ENCODE measurements at regions not wholly inside any gene's neighbourhood (a gene's known extent, or its start where the extent isn't known, plus 50 kb on each side); places are given as distances from the start of the nearest gene placed in this dataset.

DNA sequence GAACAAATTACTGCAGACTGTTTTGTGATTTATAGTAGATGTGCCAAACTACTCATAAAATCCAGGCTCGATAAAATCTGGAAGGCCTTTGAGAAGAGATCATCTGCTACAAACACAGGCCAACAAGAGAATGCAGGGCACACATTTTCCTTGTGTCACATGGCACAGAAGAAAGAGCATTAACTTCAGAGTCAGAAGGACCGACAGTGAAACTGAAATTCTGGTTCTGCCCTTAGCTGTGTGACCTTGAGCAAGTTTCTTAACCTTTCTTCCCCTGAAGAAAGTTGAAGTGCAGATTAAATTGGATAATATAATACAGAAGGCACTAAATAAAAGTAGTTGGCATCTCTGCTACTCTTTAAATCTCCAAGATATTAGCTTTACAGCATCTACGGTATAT, 338.4 kb upstream of the IRAK1BP1 start:
- intact Hi-C loops (cut with micrococcal nuclease), result no loop called here
- H3K4me2 ChIP-seq (ENCODE audit: insufficient read depth, low read length), result no peak overlapping the region
- no peaks in the 10 kb centered on the region for H3K9me3 ChIP-seq (replicated peaks; ENCODE audit: control insufficient read depth, insufficient read depth, low read depth, low read length)
- TF ChIP-seq LARP7 (IDR thresholded peaks at IDR 0.05) (no peak), ETV1 (tag; conservative IDR thresholded peaks at IDR 0.05; ENCODE audit: low read depth) (no peak), ETV5 (CRISPR knock-in tag; IDR thresholded peaks at IDR 0.05; ENCODE audit: low read depth) (no peak)
- no peaks in the 10 kb centered on the region for H3K36me3 ChIP-seq (ENCODE audit: control insufficient read depth, insufficient read depth, low read length)
- WGBS (ENCODE audit: insufficient coverage, low coverage, missing lambda C conversion rate), result 0% methylated on average over 3 of the region's 3 CpGs
- H4K20me1 ChIP-seq (replicated peaks; ENCODE audit: control insufficient read depth, insufficient read depth, low read length), result no peaks in the 10 kb centered on the region
- no peaks in the 10 kb centered on the region for H3K27me3 ChIP-seq (ENCODE audit: control insufficient read depth in 2 of 2, insufficient read depth in 2 of 2, low read length in 2 of 2)
- no peak for FAIRE-seq
- no peak overlapping the region for H3K4me3 ChIP-seq
- no peak overlapping the region for H3K27ac ChIP-seq (ENCODE audit: extremely low read depth, low read depth, low read length)
- H3K4me1 ChIP-seq (replicated peaks in 1 of 2; ENCODE audit: control insufficient read depth in 2 of 2, insufficient read depth in 2 of 2, low read length in 2 of 2), result no peaks in the 10 kb centered on the region
- no peak overlapping the region for H3K9ac ChIP-seq (ENCODE audit: insufficient read depth in 1 of 2, low read depth in 2 of 2, low read length in 2 of 2)
- no peaks in the 10 kb centered on the region for H3K79me2 ChIP-seq (ENCODE audit: control insufficient read depth, insufficient read depth, low read length)
- DNase-seq (ENCODE audit: extremely low read depth in 1 of 4, low spot score in 3 of 4), result no peak
- ChIA-PET POLR2A (no interaction called here), CTCF (ENCODE audit: low intra/inter-chr PET ratio) (no interaction called here)
- in situ Hi-C loops (cut with MboI), result no loop called here
- no peak overlapping the region for H2AFZ ChIP-seq (ENCODE audit: low read depth, low read length)
- no peak for ATAC-seq
- H3K9me1 ChIP-seq (ENCODE audit: control insufficient read depth, insufficient read depth, low read length), result no peaks in the 10 kb centered on the region
- BruUV-seq (replicated peaks), result no TSS peak

DNA sequence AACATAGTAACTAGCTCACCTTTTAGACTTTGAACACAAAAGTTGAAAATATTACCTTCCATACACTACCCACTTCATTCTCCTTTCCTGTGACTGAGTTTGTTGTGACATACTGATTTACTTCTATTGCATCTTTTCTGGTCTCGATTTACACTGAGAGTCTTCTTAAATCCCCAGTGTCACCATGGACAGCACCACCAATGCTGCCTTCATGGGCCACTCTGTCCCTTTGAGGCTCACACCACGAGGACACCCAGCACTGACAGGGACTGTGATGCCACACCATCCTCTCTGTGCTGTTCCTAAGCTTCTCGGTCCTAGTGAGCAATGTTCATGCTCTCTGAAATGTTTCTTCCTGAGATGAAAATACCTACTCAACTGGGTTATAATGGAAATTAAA, 337.1 kb upstream of the IRAK1BP1 start:
- intact Hi-C loops (cut with micrococcal nuclease) (no loop called here), in situ Hi-C loops (cut with MboI) (no loop called here)
- Histone ChIP-seq H2AFZ (ENCODE audit: low read depth, low read length) (no peak overlapping the region), H3K36me3 (ENCODE audit: control insufficient read depth, insufficient read depth, low read length) (no peaks in the 10 kb centered on the region), H3K79me2 (ENCODE audit: control insufficient read depth, insufficient read depth, low read length) (no peaks in the 10 kb centered on the region), H3K4me3 (no peak overlapping the region), H3K9me1 (ENCODE audit: control insufficient read depth, insufficient read depth, low read length) (no peaks in the 10 kb centered on the region), H3K9ac (ENCODE audit: insufficient read depth in 1 of 2, low read depth in 2 of 2, low read length in 2 of 2) (no peak overlapping the region), H3K4me2 (ENCODE audit: insufficient read depth, low read length) (no peak overlapping the region), H3K4me1 (replicated peaks in 1 of 2; ENCODE audit: control insufficient read depth in 2 of 2, insufficient read depth in 2 of 2, low read length in 2 of 2) (no peaks in the 10 kb centered on the region), H4K20me1 (replicated peaks; ENCODE audit: control insufficient read depth, insufficient read depth, low read length) (no peaks in the 10 kb centered on the region), H3K27me3 (ENCODE audit: control insufficient read depth in 2 of 2, insufficient read depth in 2 of 2, low read length in 2 of 2) (no peaks in the 10 kb centered on the region), H3K27ac (ENCODE audit: extremely low read depth, low read depth, low read length) (no peak overlapping the region), H3K9me3 (replicated peaks; ENCODE audit: control insufficient read depth, insufficient read depth, low read depth, low read length) (no peaks in the 10 kb centered on the region)
- DNase-seq (ENCODE audit: extremely low read depth in 1 of 4, low spot score in 3 of 4) (no peak), ATAC-seq (no peak), FAIRE-seq (no peak)
- ChIA-PET CTCF (ENCODE audit: low intra/inter-chr PET ratio) (no interaction called here), POLR2A (no interaction called here)
- WGBS (ENCODE audit: insufficient coverage, low coverage, missing lambda C conversion rate), result 5% methylated on average over 3 of the region's 3 CpGs
- BruUV-seq (replicated peaks), result no TSS peak
- TF ChIP-seq NEUROD1 (IDR thresholded peaks at IDR 0.05; ENCODE audit: borderline replicate concordance, low read depth, low read length, partially characterized antibody) (no peak), RHOXF2B (CRISPR knock-in tag; conservative IDR thresholded peaks at IDR 0.05) (no peak), U2AF2 (optimal IDR thresholded peaks at IDR 0.05; ENCODE audit: low read depth, low read length) (no peak), SP1 (CRISPR knock-in tag; IDR thresholded peaks at IDR 0.05) (no peak), BCOR (IDR thresholded peaks at IDR 0.05) (no peak)
- TF ChIP-seq, protein P1, sequence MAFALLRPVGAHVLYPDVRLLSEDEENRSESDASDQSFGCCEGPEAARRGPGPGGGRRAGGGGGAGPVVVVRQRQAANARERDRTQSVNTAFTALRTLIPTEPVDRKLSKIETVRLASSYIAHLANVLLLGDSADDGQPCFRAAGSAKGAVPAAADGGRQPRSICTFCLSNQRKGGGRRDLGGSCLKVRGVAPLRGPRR (CRISPR knock-in tag; IDR thresholded peaks at IDR 0.05), result no peak
- TF ChIP-seq, protein P2, sequence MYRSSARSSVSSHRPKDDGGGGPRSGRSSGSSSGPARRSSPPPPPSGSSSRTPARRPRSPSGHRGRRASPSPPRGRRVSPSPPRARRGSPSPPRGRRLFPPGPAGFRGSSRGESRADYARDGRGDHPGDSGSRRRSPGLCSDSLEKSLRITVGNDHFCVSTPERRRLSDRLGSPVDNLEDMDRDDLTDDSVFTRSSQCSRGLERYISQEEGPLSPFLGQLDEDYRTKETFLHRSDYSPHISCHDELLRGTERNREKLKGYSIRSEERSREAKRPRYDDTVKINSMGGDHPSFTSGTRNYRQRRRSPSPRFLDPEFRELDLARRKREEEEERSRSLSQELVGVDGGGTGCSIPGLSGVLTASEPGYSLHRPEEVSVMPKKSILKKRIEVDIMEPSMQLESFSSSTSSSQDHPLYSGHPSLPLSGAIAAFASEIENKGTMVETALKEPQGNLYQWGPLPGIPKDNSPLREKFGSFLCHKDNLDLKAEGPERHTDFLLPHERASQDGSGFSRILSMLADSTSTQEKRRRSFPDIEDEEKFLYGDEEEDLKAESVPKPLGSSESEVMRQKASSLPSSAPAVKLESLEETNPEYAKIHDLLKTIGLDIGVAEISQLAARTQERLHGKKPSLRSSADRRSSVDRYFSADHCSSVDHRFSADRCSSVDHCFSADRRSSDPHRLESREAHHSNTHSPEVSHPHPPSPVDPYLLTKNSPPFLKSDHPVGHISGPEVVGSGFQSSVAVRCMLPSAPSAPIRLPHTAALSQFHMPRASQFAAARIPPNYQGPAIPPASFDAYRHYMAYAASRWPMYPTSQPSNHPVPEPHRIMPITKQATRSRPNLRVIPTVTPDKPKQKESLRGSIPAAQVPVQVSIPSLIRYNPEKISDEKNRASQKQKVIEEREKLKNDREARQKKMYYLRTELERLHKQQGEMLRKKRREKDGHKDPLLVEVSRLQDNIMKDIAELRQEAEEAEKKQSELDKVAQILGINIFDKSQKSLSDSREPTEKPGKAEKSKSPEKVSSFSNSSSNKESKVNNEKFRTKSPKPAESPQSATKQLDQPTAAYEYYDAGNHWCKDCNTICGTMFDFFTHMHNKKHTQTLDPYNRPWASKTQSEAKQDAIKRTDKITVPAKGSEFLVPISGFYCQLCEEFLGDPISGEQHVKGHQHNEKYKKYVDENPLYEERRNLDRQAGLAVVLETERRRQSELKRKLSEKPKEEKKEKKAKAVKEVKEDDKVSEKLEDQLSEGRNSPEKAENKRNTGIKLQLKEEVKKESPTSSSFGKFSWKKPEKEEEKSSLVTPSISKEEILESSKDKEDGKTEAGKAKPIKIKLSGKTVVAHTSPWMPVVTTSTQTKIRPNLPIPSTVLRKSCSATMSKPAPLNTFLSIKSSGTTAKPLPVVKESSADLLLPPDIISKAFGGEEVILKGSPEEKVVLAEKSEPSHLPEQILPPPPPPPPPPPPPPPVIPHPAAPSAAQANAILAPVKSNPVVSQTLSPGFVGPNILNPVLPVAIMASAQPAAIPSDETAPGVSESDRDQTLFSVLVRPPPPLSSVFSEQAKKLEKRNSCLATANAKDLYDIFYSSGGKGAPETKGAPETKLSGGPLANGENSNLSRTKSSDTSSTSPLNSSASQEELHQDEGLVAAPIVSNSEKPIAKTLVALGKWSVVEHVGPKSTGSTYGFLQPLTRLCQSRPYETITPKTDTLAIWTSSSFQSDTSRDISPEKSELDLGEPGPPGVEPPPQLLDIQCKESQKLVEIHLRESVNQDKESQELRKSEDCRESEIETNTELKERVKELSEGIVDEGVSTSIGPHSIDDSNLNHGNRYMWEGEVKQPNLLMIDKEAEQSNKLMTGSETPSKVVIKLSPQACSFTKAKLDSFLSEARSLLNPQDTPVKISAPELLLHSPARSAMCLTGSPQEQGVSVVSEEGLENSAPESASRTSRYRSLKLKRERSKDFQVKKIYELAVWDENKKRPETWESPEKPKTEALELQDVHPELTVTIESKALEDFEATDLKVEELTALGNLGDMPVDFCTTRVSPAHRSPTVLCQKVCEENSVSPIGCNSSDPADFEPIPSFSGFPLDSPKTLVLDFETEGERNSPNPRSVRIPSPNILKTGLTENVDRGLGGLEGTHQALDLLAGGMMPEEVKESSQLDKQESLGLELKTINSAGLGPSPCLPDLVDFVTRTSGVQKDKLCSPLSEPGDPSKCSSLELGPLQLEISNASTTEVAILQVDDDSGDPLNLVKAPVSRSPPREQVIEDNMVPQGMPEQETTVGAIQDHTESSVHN (IDR thresholded peaks at IDR 0.05; ENCODE audit: borderline replicate concordance in 1 of 2, low read depth in 1 of 2), result no peak

All from K562 (cell line).